Parathyroid adenoma (tissue), 2 donors: ENCODE measurements at regions not wholly inside any gene's neighbourhood (a gene's known extent, or its start where the extent isn't known, plus 50 kb on each side); places are given as distances from the start of the nearest gene placed in this dataset.

Source experiments
- H2AFZ ChIP-seq: fragments of 300-600 bp; sonication (generic); one replicate; pipeline ENCODE4 v1.7.0; 2017; ENCODE audit warnings: antibody characterized with exemption, mild to moderate bottlenecking
- H3K27ac ChIP-seq: fragments of 300-600 bp; sonication (generic); one replicate; pipeline ENCODE4 v1.7.0; 2017
- H3K27me3 ChIP-seq: fragments of 300-600 bp; sonication (generic); one replicate; pipeline ENCODE4 v1.7.0; 2017; ENCODE audit warnings: low read length; ENCODE audit not compliant: control insufficient read depth, insufficient read depth
- H3K36me3 ChIP-seq: fragments of 300-600 bp; sonication (generic); one replicate; pipeline ENCODE4 v1.7.0; 2017; ENCODE audit warnings: low read length; ENCODE audit not compliant: control insufficient read depth, insufficient read depth
- H3K4me1 ChIP-seq: fragments of 300-600 bp; sonication (generic); one replicate; pipeline ENCODE4 v1.7.0; 2017; ENCODE audit warnings: control low read depth
- H3K4me2 ChIP-seq: fragments of 300-600 bp; sonication (generic); one replicate; pipeline ENCODE4 v1.7.0; 2017; ENCODE audit warnings: low read length
- H3K4me3 ChIP-seq: fragments of 300-600 bp; sonication (generic); one replicate; pipeline ENCODE4 v1.7.0; 2017; ENCODE audit warnings: low read depth, low read length
- H3K79me2 ChIP-seq: fragments of 300-600 bp; sonication (generic); one replicate; pipeline ENCODE4 v1.7.0; 2017; ENCODE audit warnings: control low read depth
- H3K9ac ChIP-seq: fragments of 300-600 bp; sonication (generic); one replicate; pipeline ENCODE4 v1.7.0; 2017; ENCODE audit warnings: mild to moderate bottlenecking
- H3K9me3 ChIP-seq: fragments of 300-600 bp; sonication (generic); one replicate; pipeline ENCODE4 v1.7.0; 2017; ENCODE audit warnings: low read length; ENCODE audit not compliant: control insufficient read depth
- CTCF ChIP-seq: fragments of 300-600 bp; sonication (generic); IDR thresholded peaks from one replicate; pipeline ENCODE4 v1.7.0; 2017; ENCODE audit warnings: antibody characterized with exemption, mild to moderate bottlenecking
- donor health status: primary hyperparathyroidism.

DNA sequence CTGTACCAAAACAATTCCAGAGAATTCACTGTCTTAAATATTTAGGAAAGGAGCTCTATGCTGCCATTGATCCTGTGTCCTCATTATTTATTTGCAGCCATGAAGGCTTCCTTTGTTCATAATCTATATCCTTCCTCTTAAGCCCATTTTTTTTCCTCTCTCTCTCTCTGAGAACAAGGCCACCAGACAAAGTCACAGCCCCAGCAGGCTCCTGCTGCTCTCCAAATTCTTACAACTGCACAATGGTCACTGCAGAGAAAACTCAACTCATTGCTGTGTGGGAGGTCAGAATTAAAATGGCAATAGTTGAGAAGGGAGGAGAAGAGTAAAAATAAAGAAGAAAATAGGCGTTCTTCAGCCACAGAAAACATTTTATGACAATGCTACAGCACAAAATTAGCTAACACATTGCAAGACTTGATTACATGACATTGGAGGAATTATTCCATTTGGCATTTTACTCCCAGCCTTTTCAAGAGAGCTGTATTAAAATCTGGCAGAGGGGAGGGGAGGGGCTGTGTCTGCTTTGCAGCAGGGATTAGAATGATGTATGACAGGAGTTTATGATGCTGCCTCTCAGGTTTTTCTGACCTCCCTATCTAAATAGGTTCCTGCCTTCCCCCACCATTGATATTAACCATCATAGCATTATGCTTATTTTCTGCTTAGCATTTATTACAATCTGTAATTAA lies 399.7 kb upstream of the THBS1 start:
- H3K4me3 ChIP-seq = no peak overlapping the region
- no peak overlapping the region for H3K9ac ChIP-seq
- no peak for TF ChIP-seq CTCF
- H3K79me2 ChIP-seq = no peaks in the 10 kb centered on the region
- H3K9me3 ChIP-seq = no peaks in the 10 kb centered on the region
- H3K36me3 ChIP-seq = no peaks in the 10 kb centered on the region
- no peak overlapping the region for H3K4me2 ChIP-seq
- no peak overlapping the region for H3K27ac ChIP-seq
- H3K4me1 ChIP-seq = no peaks in the 10 kb centered on the region
- no peaks in the 10 kb centered on the region for H3K27me3 ChIP-seq
- H2AFZ ChIP-seq = no peak overlapping the region

GRCh38 chr15:39181940-39182339 lies 398.9 kb upstream of the THBS1 start:
- no peaks in the 10 kb centered on the region for H3K79me2 ChIP-seq
- no peak overlapping the region for H3K4me3 ChIP-seq
- H3K9ac ChIP-seq = no peak overlapping the region
- H3K36me3 ChIP-seq = no peaks in the 10 kb centered on the region
- H3K4me1 ChIP-seq = no peaks in the 10 kb centered on the region
- TF ChIP-seq CTCF = no peak
- H2AFZ ChIP-seq = no peak overlapping the region
- no peaks in the 10 kb centered on the region for H3K27me3 ChIP-seq
- H3K9me3 ChIP-seq = no peaks in the 10 kb centered on the region
- no peak overlapping the region for H3K27ac ChIP-seq
- no peak overlapping the region for H3K4me2 ChIP-seq

- no peaks in the 10 kb centered on the region for H3K4me1 ChIP-seq
- no peaks in the 10 kb centered on the region for H3K79me2 ChIP-seq
- no peak overlapping the region for H3K9ac ChIP-seq
- no peak overlapping the region for H3K27ac ChIP-seq
- no peak overlapping the region for H2AFZ ChIP-seq
- H3K36me3 ChIP-seq = no peaks in the 10 kb centered on the region
- no peak for TF ChIP-seq CTCF
- H3K9me3 ChIP-seq = no peaks in the 10 kb centered on the region
- H3K4me3 ChIP-seq = no peak overlapping the region
- no peaks in the 10 kb centered on the region for H3K27me3 ChIP-seq
- H3K4me2 ChIP-seq = no peak overlapping the region
These were observed 397.6 kb upstream of the THBS1 start for GRCh38 chr15:39183164-39183881.

DNA sequence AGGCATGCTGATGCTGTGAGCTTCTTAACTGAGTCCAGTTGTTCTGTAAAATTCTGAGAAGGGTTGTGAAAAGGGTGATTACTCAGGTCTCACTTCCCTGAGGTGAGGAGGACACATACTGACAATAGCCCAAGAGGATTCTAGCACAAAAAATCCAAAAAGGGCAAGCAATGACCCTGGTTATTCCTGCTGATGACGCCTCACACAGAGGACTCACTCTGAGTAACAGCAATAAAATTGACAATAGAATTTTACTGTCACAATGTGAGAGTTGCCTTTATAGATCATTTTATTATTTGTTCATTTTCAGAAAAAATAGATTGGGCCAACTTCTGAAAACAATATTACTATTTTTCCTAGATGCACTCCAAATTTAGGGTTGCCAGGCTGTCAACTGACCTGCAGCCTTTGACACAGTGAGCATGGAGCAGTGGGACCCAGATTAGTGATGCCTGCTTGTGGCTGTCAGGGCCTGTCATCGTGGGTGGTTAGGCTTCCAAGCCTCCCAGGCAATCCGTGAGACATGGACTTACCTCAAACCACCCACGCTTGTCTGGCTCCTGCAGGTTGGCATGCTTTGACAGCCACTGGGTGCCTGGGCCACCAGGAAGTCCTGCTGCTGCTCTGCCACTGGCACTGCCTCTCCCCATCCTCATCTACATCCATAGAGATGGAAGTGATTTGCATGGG lies 396.0 kb upstream of the THBS1 start:
- Histone ChIP-seq H3K27ac (no peak overlapping the region), H3K4me2 (no peak overlapping the region), H3K4me1 (no peaks in the 10 kb centered on the region), H3K36me3 (no peaks in the 10 kb centered on the region), H3K27me3 (no peaks in the 10 kb centered on the region), H3K9ac (no peak overlapping the region), H2AFZ (no peak overlapping the region), H3K4me3 (no peak overlapping the region), H3K79me2 (no peaks in the 10 kb centered on the region), H3K9me3 (no peaks in the 10 kb centered on the region)
- TF ChIP-seq CTCF = no peak
